IgD-negative memory B cell (primary cell): ENCODE measurements at regions not wholly inside any gene's neighbourhood (a gene's known extent, or its start where the extent isn't known, plus 50 kb on each side); places are given as distances from the start of the nearest gene placed in this dataset.

Source experiments
- H3K27ac Mint-ChIP-seq, 3 donors: one replicate each; pipeline ENCODE4 v1.8.0; 2020 to 2022; ENCODE audit warnings: mild to moderate bottlenecking in 3 of 3, mixed read lengths in 3 of 3, moderate library complexity in 1 of 3
- H3K27me3 Mint-ChIP-seq: one replicate; pipeline ENCODE4 v1.8.0; 2021; ENCODE audit warnings: mixed read lengths
- H3K36me3 Mint-ChIP-seq: one replicate; pipeline ENCODE4 v1.8.0; 2020; ENCODE audit warnings: mild to moderate bottlenecking, mixed read lengths
- H3K4me1 Mint-ChIP-seq, 3 donors: one replicate each; pipeline ENCODE4 v1.8.0; 2020 to 2022; ENCODE audit warnings: mixed read lengths in 3 of 3, mild to moderate bottlenecking in 1 of 3
- H3K4me3 Mint-ChIP-seq, 4 donors: one replicate each; pipeline ENCODE4 v1.8.0; 2020 to 2022; ENCODE audit warnings: mild to moderate bottlenecking in 4 of 4, mixed read lengths in 4 of 4, moderate library complexity in 3 of 4
- H3K9me3 Mint-ChIP-seq, 3 donors: one replicate each; pipeline ENCODE4 v1.8.0; 2020 to 2021; ENCODE audit warnings: mixed read lengths in 3 of 3, mild to moderate bottlenecking in 1 of 3

DNA sequence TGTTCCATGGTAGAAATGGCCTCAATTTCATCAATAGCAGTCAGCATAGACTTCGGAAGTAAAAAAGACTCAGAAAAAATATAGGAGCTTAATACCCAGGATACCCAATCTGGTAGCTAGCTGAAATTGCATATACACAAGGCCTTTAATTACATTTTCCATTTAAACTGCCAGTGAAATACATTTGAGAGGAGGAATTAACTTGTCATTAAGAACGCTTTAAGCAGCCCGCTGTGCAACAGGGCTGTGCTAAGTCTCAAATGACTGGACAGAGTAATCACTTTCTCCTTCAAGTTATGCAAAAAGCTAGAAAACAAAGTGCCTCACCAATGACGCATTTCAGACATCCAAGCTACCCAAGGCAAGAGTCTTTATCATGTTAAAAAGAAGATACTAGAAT is 558.8 kb downstream of the MBD2 start:
- Mint-ChIP-seq H3K4me3 (no peak overlapping the region), H3K9me3 (peaks cover 8 to 31% (median 15%) of the 10 kb centered on the region in 3 donors), H3K27me3 (no peaks in the 10 kb centered on the region), H3K36me3 (peaks cover 3% of the 10 kb centered on the region), H3K27ac (no peak overlapping the region), H3K4me1 (no peaks in the 10 kb centered on the region)

DNA sequence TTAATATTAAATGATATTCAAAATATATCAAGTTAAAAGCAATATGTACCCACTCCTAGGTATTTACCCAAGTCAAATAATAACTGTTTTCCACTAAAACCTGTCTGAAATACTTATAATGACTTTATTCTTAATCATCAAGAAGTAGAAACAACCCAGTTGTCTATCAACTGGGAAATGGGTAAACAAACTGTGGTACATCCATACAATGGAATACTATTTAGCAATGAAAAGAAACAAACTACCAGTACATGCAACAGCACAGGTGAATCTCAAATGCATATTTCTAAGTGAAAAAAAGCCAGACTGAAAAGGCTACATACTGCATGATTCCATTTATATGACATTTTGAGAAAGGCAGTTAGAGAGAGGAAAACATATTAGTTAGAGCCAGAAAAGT is 559.9 kb downstream of the MBD2 start:
- Mint-ChIP-seq H3K27me3 (no peaks in the 10 kb centered on the region), H3K27ac (no peak overlapping the region), H3K36me3 (peaks cover 2% of the 10 kb centered on the region), H3K9me3 (peaks cover 8 to 27% (median 16%) of the 10 kb centered on the region in 3 donors), H3K4me1 (no peaks in the 10 kb centered on the region), H3K4me3 (no peak overlapping the region)

DNA sequence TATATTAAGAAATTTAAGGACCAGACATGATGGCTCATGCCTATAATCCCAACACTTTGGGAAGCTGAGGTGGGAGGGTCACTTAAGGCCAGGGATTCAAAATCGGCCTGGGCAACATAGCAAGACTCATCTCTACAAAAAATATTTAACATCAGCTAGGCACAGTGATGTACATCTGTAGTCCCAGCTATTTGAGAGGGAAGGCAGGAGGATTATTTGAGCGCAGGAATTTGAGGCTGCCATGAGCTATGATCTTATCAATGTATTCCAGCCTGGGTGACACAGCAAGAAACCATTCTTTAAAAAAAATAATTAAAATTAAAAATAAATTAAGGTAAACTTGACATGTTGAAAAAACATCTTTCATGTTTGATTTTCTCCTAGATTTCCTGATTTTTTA is 564.2 kb downstream of the MBD2 start:
- H3K4me3 Mint-ChIP-seq, result no peak overlapping the region
- peaks cover 3 to 32% (median 14%) of the 10 kb centered on the region in 3 donors for H3K9me3 Mint-ChIP-seq
- H3K4me1 Mint-ChIP-seq, result no peaks in the 10 kb centered on the region
- no peak overlapping the region for H3K27ac Mint-ChIP-seq
- H3K36me3 Mint-ChIP-seq, result no peaks in the 10 kb centered on the region
- H3K27me3 Mint-ChIP-seq, result no peaks in the 10 kb centered on the region

DNA sequence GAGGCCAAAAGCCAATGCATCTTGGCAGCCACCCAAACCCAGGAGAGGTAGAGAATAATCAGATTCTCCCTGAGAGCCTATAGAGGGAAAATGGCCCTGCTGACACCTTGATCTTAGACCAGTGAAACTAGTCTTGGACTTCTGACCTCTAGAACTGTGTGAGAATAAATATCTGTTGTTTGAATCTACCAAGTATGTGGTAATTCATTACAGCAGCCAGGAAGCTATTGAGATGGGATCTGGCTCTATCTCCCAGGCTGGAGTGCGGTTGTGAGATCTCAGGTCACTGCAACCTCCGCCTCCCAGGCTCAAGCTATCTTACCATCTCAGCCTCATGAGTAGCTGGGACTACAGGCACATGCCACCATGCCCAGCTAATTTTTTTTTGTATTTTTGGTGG is 567.2 kb downstream of the MBD2 start:
- peaks cover 6 to 26% (median 7%) of the 10 kb centered on the region in 3 donors for H3K9me3 Mint-ChIP-seq

DNA sequence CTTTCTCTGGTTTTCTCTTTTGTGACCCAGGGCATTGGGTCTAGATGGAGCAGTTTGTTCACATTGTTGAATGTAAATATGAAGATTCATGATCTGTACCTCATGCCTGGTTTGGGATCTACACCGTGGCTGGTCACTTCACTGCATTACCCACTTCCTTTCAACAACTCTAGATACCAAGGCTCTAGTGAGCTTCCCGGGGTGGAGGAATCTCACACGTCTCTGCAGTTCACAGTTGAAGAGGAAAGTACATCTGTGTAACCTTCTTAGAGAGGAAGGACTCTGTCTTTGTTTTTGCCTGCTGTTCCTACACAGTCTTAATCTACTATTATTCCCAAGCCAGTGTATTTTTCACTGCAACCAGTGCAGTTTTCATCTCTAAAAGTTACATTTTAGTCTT is 574.8 kb downstream of the MBD2 start:
- Mint-ChIP-seq H3K4me3 (no peak overlapping the region), H3K9me3 (peaks cover 0 to 3% (median 2%) of the 10 kb centered on the region in 3 donors), H3K27me3 (no peaks in the 10 kb centered on the region), H3K36me3 (no peaks in the 10 kb centered on the region), H3K4me1 (no peaks in the 10 kb centered on the region), H3K27ac (no peak overlapping the region)

More for the DNA sequence above, 567.2 kb downstream of the MBD2 start:
- Mint-ChIP-seq H3K27ac (no peak overlapping the region), H3K4me3 (no peak overlapping the region), H3K36me3 (no peaks in the 10 kb centered on the region), H3K4me1 (no peaks in the 10 kb centered on the region), H3K27me3 (no peaks in the 10 kb centered on the region)

DNA sequence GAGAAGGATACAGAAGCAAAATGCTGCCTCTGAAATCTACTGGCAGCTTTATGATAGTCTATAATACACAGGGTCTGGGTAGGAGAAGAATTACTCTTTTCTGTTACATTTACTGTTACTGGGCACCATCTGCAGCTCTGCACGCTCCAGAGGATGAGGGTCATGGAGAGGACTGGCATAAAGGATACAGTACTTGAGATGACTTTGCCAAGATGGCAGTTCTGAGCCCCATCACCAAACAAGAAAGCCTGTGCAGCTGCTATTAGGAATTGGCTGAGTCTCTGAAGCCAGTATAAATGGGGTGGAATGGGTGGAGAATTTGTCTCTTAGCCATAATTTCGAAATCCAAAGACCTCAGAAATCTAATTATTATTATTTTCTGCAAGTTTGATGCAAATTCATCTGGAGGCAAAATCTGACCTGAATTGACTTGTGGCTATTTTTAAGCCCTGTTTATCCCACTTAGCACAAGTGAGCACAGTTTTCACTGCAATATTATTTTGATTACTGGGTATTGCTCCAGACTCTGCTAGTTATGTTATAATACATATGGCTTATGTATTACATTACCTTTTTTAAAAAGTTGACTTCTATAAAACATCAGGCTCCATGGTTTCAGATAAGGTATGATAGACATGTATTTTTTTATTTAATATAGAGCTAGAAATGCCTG is 579.5 kb downstream of the MBD2 start:
- H3K4me1 Mint-ChIP-seq, result no peaks in the 10 kb centered on the region
- H3K4me3 Mint-ChIP-seq, result no peak overlapping the region
- H3K9me3 Mint-ChIP-seq, result peaks cover 0 to 12% (median 2%) of the 10 kb centered on the region in 3 donors
- no peaks in the 10 kb centered on the region for H3K36me3 Mint-ChIP-seq
- H3K27me3 Mint-ChIP-seq, result no peaks in the 10 kb centered on the region
- no peak overlapping the region for H3K27ac Mint-ChIP-seq

DNA sequence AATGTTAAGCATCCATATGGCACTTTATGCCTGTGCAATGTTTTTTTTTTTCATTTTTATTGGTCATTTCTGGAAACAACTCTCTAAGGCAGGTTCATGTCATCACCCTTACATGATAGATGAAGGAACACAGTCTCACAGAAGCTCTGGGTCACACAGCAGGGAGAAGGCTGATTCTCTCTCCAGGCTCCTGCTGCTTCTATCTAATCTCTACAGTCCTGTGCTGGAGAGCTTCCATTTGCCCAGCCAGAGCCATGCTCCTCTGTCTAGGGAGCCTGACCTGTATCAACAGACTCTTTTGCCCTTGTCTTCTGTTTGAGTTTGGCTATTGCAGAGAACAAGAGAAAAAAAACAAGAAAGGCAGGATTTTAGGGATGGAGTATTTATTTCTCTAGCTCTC is 584.8 kb downstream of the MBD2 start:
- Mint-ChIP-seq H3K4me3 (no peak overlapping the region), H3K4me1 (no peaks in the 10 kb centered on the region), H3K9me3 (peaks cover 0 to 12% (median 0%) of the 10 kb centered on the region in 3 donors), H3K36me3 (no peaks in the 10 kb centered on the region), H3K27me3 (no peaks in the 10 kb centered on the region), H3K27ac (no peak overlapping the region)

DNA sequence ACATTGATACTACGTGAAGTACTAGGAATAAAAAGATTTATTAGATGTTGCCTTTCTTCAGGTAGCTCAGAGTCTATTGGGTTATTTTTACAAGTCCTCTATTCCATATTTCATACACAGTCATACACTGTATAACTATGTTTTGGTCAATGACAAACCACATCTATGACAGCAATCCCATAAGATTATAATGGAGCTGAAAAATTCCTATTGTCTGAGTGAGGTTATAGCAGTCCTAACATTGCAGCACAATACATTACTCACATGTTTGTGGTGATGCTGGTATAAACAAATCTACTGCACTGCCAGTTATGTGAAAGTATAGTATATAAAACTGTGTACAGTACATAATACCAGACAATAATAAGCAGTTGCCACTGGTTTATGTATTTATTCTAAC is 595.1 kb downstream of the MBD2 start:
- peaks cover 0 to 16% (median 5%) of the 10 kb centered on the region in 3 donors for H3K9me3 Mint-ChIP-seq
- peaks cover 0 to 2% (median 0%) of the 10 kb centered on the region in 3 donors for H3K4me1 Mint-ChIP-seq
- H3K4me3 Mint-ChIP-seq, result no peak overlapping the region
- H3K36me3 Mint-ChIP-seq, result peaks cover 1% of the 10 kb centered on the region
- no peaks in the 10 kb centered on the region for H3K27me3 Mint-ChIP-seq
- H3K27ac Mint-ChIP-seq, result no peak overlapping the region

DNA sequence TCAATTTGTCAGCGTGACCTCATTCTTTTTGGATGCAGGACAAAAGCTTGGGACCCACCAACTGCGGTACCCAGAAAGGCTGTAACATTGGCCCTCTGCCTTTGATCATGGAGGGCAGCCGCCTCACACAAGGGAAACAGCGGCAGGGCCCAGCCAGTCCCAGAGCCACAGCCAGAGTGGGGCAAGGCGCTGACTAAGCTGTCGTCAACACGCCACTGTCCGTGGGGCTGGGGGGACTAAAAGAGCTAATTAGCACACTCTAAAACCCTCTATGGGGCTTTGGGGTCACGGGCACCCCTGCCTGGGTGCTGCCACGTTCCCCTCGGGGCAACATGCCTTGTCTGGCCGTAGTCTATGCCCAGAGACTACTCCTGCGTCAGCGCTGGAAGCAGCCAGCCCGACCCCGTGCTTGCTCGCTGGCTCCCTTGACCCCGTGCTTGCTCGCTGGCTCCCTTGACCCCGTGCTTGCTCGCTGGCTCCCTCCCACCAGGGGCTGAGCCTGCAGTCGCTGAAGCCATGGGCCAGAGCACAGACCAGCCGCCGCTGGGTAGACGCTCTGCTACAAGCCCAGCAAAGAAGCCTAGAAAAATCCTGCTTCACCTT is 598.4 kb downstream of the MBD2 start:
- peaks cover 0 to 6% (median 1%) of the 10 kb centered on the region in 3 donors for H3K9me3 Mint-ChIP-seq
- no peaks in the 10 kb centered on the region for H3K4me1 Mint-ChIP-seq
- no peaks in the 10 kb centered on the region for H3K27me3 Mint-ChIP-seq
- no peak overlapping the region for H3K27ac Mint-ChIP-seq
- H3K4me3 Mint-ChIP-seq, result no peak overlapping the region
- no peaks in the 10 kb centered on the region for H3K36me3 Mint-ChIP-seq

DNA sequence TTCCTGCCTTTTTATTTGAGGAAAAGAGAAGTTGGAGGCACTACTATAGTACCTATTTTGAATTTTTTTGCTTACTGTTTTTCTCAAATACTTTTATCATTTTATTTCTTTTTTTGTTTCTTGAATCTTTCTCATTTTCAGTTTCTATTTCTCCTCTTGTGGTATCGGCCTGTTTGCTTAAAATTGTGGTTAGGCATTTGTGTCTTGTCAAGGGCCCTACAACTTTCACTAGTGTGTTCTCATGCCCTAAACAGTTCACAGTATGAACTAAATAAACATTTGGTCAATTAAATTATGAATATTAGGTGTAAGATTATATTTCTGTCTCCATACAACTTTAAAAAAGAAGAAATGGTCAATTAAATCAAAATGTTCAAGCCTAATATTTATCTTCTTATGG is 613.5 kb downstream of the MBD2 start:
- H3K9me3 Mint-ChIP-seq, result peaks cover 0 to 3% (median 0%) of the 10 kb centered on the region in 3 donors
- H3K36me3 Mint-ChIP-seq, result no peaks in the 10 kb centered on the region
- no peak overlapping the region for H3K27ac Mint-ChIP-seq
- no peaks in the 10 kb centered on the region for H3K4me1 Mint-ChIP-seq
- H3K27me3 Mint-ChIP-seq, result no peaks in the 10 kb centered on the region
- no peak overlapping the region for H3K4me3 Mint-ChIP-seq

DNA sequence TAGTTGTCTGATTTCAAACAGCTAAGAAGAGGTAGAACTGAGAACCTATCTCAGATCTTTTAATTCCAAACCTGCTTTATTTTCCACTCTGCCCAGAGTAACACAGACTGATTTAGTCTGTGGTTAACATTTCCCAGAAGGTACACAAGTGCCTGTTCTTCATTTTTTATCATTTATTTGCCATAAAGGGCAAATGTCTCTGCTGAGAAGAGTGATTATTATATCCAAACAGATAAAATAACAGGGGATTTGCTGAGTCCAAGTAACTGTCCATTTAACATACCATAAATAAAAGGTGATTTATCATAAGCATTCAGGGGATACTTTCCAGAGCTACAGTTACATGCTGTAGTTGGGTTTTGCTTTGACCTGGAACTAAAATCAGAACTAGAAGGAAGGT is 617.7 kb downstream of the MBD2 start:
- Mint-ChIP-seq H3K4me3 (no peak overlapping the region), H3K36me3 (no peaks in the 10 kb centered on the region), H3K27me3 (no peaks in the 10 kb centered on the region), H3K9me3 (peaks cover 0 to 3% (median 0%) of the 10 kb centered on the region in 3 donors), H3K27ac (no peak overlapping the region), H3K4me1 (no peaks in the 10 kb centered on the region)

DNA sequence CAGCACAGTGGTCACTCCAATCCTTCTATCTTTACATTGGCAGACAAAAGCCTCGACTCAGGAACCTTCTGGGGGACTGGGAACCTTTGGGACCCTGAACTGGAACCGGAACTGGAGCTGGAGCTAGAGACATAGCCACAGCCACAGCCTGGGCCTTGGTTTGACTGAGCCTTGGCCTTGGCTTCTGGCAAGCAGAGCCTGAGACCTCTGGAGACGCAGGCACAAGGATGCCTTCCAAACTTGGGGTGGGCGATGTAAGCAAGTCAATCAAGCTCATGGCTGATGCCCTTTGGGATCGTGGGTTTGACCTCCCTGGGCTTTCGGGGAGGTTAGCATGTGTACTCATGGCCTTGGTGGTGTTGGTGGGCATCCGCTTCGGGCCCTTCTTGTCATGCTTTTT is 619.3 kb downstream of the MBD2 start:
- peaks cover 0 to 3% (median 0%) of the 10 kb centered on the region in 3 donors for H3K9me3 Mint-ChIP-seq
- H3K36me3 Mint-ChIP-seq, result no peaks in the 10 kb centered on the region
- H3K27me3 Mint-ChIP-seq, result no peaks in the 10 kb centered on the region
- H3K4me1 Mint-ChIP-seq, result no peaks in the 10 kb centered on the region
- no peak overlapping the region for H3K4me3 Mint-ChIP-seq
- H3K27ac Mint-ChIP-seq, result no peak overlapping the region

DNA sequence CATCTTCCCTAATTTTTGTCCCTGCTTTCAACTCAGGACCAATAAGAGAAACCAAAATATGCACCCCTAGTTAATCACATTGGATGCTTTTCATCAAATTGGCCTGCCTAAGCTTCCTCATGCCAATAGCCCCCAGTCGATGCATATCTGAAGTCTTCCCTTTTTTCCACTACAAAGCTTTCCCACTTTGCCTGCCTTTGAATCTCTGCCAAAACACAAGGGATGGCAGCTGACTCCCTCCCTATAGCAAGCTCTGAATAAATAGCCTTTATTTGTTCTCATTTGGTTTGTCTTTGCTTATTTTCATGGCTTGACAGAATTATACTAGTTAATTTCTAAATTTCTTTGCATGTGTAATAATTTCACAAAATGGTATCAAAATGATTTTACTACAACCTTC is 621.2 kb downstream of the MBD2 start:
- Mint-ChIP-seq H3K9me3 (no peaks in the 10 kb centered on the region), H3K4me1 (no peaks in the 10 kb centered on the region), H3K4me3 (no peak overlapping the region), H3K27ac (no peak overlapping the region), H3K27me3 (no peaks in the 10 kb centered on the region), H3K36me3 (no peaks in the 10 kb centered on the region)

DNA sequence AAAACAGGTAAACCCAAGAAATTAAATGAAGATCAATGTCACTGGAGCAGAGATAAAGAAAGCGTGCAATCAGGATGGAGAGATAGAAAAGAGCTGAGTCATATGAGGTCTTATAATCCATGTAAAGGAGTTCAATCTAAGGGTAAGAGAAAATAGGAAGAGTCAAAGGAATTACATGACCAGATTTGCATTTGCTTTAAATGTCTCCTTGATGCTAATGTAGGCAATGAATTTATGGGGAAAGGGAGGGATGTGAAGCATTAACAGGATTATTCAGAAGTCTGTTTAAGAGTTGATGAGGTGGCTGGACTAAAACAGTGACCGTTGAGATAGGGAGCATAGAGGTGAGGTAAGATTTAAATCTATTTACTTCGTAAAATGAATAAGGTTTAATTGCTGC is 623.1 kb downstream of the MBD2 start:
- Mint-ChIP-seq H3K4me3 (no peak overlapping the region), H3K4me1 (no peaks in the 10 kb centered on the region), H3K36me3 (no peaks in the 10 kb centered on the region), H3K9me3 (no peaks in the 10 kb centered on the region), H3K27ac (no peak overlapping the region), H3K27me3 (no peaks in the 10 kb centered on the region)

DNA sequence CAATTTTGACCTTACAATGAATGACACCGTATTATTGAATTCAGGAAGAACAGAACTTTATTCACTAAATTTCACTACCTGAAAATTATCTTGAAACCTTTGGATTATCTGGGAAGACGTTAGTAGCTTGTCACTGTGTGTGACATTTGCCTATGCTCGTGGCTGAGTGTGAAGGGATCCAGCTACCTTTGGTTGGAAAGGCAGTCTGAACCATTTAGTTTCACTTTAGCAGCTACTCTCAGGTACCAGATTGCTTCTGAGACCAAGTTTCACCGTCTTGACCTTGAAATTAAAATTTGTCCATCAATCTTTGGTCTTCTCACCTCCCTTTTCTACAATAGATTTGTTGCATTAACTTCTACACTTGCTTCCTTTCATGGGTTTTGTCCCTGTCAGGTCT is 637.5 kb downstream of the MBD2 start:
- Mint-ChIP-seq H3K4me3 (no peak overlapping the region), H3K9me3 (peaks cover 0 to 11% (median 5%) of the 10 kb centered on the region in 3 donors), H3K27ac (no peak overlapping the region), H3K4me1 (no peaks in the 10 kb centered on the region), H3K36me3 (no peaks in the 10 kb centered on the region), H3K27me3 (no peaks in the 10 kb centered on the region)
